Panc1 (cell line): ENCODE measurements at regions not wholly inside any gene's neighbourhood (a gene's known extent, or its start where the extent isn't known, plus 50 kb on each side); places are given as distances from the start of the nearest gene placed in this dataset.

ENCODE experiments used
- CTCF ChIP-seq: fragments of 450-650 bp; IDR thresholded peaks from 2 replicates; pipeline ENCODE4 v1.5.1; 2017; ENCODE audit warnings: mild to moderate bottlenecking
- POLR2AphosphoS5 ChIP-seq: IDR thresholded peaks from 2 replicates; pipeline ENCODE4 v1.6.1; 2012; ENCODE audit warnings: mild to moderate bottlenecking, low read depth, low read length, moderate library complexity

- TF ChIP-seq CTCF: no peak
- TF ChIP-seq POLR2AphosphoS5: no peak
These were observed 106.5 kb downstream of the C12orf50 start for GRCh38 chr12:87922736-87923135.
